ENCODE measurements at regions not wholly inside any gene's neighbourhood (a gene's known extent, or its start where the extent isn't known, plus 50 kb on each side); places are given as distances from the start of the nearest gene placed in this dataset.
"Not testable (repeated sequence)": the region's sequence is repeated elsewhere in the genome, so short reads cannot be mapped to it uniquely, and the experiment has no call there.

DNA sequence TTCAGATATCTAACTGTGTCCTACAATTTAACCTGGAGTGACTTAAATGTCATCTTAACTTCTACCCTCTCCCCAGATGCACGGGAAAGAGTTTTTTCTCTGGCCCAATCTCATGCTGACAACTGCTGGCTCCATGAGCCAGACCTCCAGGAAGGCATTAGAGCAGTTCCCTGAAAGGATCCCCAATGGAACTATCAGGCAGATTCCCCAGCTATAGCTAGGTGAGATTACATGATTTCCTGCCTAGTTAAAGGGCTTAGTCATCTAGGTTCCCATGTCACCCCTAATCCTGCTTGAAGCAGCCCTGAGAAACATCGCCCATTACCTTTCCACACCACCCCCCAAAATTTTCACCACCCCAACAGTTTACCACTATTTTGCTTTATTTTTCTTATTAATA, 373.5 kb upstream of the TRPC7 start:
- DNase-seq = no peak

- DNase-seq = no peak
Measured at GRCh38 chr5:136736021-136736420, 370.7 kb upstream of the TRPC7 start.

DNA sequence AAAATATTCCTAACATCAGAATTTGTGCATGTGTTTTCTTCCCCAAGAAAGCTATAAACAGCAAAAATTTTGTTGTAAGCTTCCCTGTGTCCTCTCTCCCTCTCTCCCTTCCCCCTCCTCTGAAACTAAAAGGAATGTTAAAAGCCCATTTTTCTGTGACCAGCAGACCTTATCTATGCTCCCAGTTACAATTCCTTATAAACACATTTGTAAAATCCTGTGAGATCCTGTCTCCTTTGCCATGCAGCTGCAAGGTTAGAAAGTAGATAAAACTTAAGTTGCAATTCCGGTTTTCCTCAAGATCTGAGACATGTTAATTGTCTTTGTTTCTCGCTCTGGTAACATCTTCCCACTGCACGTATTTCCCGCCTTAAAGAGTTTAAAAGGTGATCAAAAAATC, 370.3 kb upstream of the TRPC7 start:
- not testable (repeated sequence) for DNase-seq

DNA sequence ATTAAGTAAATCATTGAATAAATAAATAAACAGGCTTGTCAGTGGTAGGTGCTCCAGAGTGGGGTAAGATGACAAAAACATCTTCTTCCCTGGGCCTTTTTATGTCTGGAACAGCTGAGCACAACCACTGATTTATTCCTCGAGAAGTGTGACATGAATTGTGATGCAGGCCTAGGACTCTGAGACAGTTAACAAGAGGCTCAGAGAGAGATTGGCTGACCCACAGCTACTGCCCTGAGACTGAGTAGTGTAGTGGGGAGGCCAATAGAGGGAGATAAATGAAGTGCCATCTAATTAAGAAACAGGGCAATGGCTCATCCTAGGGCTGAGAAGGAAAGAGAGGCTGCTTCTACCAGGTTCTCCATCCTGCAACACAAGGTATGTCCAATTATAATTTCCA, 369.3 kb upstream of the TRPC7 start:
- no peak for DNase-seq

DNA sequence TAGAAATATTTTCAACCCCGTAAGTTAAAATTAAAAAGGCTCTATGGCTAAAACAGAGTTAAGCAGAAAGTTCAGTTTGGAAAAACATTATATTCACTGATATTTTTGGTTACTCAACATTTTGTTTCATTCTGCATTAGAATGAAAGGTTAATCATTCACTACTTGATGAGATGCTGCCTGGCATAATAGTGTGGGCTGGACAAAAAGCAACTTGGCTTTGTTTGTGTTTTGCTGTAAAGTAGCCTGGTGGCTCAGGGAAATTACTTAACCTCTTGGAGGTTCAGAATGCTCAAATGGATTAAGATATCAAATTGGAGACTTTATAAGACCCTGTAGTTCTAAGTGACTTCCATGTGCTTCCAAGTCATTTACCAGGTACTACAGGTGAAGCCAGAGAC, 367.4 kb upstream of the TRPC7 start:
- DNase-seq = no peak

DNA sequence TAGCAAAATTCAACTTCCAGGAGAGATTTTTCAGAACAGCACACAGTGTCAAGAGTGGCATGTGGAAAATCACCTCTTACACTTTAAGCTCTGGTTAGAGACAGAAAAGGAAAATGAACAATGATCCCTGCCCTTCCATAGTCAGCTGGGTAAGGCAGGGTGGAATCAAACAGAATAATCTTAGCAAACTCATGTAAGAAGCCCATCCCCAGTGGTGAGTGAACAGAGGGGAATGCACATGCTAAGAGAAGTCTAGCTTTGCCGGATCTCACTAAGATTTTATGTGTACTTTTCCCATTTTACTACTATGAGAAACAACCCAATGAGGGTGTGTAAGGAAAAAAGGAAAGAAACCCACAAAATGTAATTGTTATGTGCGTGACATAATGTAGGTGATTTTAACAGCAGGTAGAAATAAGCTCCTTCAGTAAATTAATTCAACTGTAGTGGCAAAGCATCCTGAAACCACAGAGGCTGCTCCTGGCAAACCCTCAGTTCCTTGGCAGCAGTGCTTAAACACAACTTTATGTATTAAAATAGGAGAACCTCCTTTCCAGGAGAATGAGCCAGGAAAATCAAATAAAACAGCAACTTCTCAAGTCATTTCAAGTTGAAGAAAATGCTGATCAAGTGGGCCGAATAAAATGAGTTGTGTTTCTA, 366.0 kb upstream of the TRPC7 start:
- DNase-seq = no peak

DNA sequence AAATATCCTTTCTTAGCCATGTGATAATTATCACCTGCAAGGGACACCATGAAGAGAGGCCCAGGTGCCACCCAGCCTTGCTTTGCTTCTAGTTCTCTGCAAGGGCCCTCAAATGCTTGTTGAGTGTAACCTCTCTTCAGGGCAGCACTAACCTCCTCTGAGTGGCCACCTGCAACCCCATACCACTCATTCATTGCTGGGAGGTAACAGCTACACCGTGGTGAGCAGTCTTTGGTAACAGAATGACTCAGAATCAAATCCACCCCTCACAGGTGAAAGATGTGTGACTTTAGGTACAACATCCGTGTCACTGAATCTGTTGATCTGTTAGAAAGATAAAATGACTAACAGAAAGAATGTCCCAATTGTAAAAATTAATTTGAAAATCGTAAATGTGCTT, 365.1 kb upstream of the TRPC7 start:
- DNase-seq = no peak

- DNase-seq = no peak
Measured at GRCh38 chr5:136729901-136730355, 364.6 kb upstream of the TRPC7 start.

DNA sequence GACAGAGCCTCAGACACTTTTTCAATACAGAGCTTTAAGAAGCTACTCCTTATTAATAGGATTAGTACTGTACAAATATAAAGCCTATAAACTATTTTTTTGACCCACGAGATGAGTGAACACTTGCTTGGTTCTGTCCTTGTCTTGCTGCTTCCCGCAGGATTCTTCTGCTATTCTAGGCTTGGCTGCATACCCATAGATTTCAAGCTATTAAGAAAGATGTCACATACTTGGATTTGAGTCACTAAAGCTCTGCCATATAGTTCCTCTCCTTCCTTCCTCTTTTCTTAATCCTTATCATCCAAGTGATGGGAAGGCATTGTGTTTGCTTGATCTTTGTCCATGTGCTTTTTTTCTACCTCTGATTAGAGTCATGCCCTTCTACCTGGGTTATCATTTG, 361.2 kb upstream of the TRPC7 start:
- DNase-seq = no peak

DNA sequence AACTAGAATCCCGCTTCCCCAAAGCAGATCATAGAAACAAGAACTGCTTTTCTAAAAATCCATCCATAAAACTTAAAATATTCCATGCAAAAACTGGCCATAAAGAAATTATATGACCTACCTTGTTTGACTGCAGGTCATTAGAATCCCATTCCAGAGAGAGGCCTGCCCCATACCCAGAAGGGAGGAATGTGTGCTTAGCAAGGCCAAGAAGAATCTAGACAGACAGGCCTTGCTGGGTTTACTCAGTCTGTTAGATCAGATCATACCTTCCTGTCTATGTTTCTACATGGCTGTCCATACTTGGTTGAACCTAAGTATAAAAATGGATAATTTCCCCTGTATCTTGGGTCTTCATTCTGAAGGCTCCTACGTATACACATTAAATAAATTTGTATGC, 358.8 kb upstream of the TRPC7 start:
- no peak for DNase-seq

- DNase-seq = no peak
Measured at GRCh38 chr5:136722581-136722980, 357.2 kb upstream of the TRPC7 start.

DNA sequence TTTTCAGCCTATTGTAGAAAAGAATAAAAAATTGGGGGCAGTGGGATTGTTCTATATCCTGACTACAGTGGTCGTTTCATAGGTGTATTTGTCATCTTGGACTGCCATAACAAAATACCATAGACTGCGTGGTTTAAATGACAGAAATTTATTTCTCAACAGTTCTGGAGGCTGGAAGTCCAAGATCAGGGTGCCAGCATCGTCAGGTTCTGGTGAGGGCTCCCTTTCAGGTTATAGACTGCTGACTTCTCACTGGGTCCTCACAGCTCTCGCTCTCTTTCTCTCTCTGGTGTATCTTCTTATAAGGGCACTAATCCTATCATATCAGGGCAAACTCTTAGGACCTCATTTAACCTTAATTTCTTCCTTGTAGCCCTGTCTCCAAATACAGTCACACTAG, 356.7 kb upstream of the TRPC7 start:
- no peak for DNase-seq

DNA sequence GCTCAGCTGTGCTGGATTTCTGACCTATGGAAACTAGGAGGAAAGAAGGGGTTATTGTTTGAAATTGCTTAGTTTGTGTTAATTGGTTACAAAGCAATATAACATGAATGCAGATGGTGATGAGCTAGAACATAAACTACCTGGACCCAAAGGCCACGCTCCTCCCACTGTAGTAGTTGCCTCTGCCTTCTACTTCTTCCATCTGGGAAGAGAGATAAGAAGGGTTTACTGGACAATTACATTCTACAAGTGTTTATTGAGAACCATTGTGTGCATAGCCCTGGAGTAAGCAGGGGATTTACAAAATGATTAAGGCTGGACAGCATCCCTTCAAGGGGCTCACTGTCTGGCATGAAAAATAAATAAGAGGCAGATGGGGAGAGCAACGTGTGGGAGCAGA, 355.3 kb upstream of the TRPC7 start:
- no peak for DNase-seq

GRCh38 chr5:136717917-136718316, 352.6 kb upstream of the TRPC7 start:
- DNase-seq = no peak

DNA sequence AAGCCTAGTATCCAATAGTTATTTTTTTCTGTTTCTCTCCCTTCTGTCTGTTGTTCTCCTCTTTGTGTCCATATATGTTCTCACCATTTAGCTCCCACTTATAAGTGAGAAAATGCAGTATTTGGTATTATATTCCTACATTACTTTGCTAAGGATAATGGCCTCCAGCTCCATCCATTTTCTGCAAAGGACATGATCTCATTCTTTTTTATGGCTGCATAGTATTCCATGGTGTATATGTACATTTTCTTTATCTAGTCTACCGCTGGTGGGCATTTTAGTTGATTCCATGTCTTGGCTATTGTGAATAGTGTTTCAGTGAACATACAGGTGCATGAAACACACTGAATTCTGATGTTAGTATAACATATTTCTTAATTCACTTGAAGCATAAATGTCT, 348.9 kb upstream of the TRPC7 start:
- no peak for DNase-seq

- no peak for DNase-seq
Measured at GRCh38 chr5:136712628-136713027, 347.3 kb upstream of the TRPC7 start.

- no peak for DNase-seq
Measured at GRCh38 chr5:136710834-136711233, 345.5 kb upstream of the TRPC7 start.

- no peak for DNase-seq
Measured at GRCh38 chr5:136703706-136704105, 338.4 kb upstream of the TRPC7 start.

GRCh38 chr5:136703036-136703435, 337.7 kb upstream of the TRPC7 start:
- DNase-seq = no peak

- DNase-seq = no peak
Measured at GRCh38 chr5:136701191-136701590, 335.8 kb upstream of the TRPC7 start.

DNA sequence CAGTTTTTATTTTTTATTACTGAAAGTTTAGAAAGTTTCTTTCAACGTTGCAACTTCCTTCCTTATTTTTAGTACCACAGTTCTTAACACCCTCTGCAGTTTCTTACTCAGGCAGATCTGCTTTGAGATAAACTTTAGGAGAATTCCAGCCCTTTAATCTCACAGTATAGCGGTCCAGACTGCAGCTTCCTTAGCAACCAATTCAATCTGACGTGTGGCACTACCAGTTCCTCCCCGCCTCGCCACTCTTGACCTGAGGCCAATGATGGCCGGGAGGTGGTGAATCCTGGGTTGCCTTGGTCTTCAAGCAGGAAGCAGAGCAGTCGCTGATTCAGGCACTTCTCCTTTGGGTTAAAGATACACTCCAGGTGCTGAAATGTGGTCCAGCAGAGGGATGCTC, 334.3 kb upstream of the TRPC7 start:
- DNase-seq = no peak

DNA sequence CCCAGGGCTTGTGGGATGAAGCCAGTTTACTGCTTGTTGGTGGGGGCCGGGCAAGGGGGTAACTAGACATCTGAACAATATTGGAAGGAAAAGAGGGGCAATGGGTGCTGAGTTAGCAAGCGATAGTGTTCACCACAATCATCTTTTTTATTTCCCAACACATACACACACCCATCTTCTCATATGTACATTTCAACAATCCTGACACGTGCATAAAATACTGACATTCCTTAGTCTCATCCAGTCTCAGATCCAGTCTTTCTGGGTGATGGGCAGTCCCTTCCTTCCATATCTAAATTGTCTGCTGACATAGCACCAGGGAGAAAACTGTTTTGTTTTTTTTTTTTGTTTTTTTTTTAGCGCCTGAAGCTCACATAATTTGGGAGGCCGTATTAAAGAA, 333.6 kb upstream of the TRPC7 start:
- DNase-seq = no peak

DNA sequence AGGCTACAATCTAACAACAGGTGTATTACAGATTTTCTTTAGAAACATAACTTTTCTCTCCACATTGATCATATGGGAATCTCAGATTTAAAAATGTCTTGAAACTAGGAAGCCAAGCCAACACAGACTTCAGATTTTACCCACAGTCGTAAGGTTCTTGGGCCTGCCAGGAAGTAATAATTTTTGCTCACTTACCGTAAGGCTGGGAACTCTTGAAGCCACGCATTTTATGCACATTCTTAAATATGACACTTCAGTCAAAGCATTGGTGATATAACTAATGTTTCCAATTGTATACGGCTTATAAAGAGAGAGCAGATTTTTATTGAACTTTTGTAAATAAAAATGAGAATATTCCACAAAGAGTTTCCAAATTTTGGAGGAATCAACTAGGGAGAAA, 328.9 kb upstream of the TRPC7 start:
- DNase-seq = no peak

DNA sequence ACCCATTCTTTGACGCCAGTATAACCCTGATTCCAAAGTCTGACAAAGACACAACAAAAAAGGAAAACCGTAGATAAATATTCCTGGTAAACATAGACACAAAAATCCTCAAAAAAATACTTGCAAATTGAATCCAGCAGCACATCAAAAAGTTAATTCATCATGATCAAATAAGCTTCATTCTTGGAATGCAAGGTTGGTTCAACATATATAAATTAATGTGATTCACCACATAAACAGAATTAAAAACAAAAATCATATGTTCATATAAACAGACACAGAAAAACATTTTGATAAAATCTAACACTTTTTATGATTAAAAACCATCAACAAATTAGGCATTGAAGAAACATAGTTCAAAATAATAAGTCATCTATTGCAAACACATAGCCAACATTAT, 324.2 kb upstream of the TRPC7 start:
- no peak for DNase-seq

DNA sequence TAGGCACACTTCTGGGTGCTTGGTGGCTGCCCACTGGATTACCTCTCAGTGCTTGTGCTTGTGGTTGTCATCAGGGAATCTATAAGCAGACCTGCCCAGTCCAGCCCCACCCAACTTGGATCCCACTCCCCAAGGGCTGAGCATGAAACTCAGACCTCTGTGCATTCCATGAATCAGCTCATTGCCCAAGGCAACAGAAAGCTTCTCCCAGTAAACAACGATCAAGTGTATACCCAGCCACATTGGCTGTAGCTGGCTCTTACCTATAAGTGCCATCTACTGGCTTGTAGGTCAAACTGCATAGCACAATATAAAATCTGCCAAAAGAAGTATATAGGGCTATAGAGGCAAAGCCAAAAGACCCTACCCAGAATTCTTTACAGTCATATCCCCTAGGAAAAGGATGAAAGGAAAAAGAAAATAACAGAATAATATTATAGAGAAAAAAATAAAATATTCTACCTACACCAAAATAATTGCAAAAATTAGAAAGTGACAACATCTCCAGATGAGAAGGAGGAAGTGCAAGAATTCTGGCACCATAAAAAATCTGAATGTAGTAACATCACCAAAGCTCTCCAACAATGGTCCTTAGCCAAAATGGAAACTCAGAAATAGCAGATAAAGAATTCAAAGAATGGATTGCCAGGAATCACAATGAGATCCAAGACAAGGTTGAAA, 321.0 kb upstream of the TRPC7 start:
- DNase-seq = no peak
